Astrocyte (in vitro differentiated cells and primary cell): ENCODE measurements at regions not wholly inside any gene's neighbourhood (a gene's known extent, or its start where the extent isn't known, plus 50 kb on each side); places are given as distances from the start of the nearest gene placed in this dataset.

ENCODE experiments used
- EZH2 ChIP-seq: IDR thresholded peaks from 2 replicates; pipeline ENCODE4 v1.6.1; 2012; ENCODE audit warnings: mild to moderate bottlenecking, low read length, inconsistent platforms; ENCODE audit not compliant: insufficient read depth
- TF ChIP-seq, protein P1 (sequence below): IDR thresholded peaks from 2 replicates; pipeline ENCODE4 v1.5.1; 2011; ENCODE audit warnings: low read depth, mild to moderate bottlenecking, inconsistent platforms, low read length, moderate library complexity; ENCODE audit not compliant: insufficient read depth

DNA sequence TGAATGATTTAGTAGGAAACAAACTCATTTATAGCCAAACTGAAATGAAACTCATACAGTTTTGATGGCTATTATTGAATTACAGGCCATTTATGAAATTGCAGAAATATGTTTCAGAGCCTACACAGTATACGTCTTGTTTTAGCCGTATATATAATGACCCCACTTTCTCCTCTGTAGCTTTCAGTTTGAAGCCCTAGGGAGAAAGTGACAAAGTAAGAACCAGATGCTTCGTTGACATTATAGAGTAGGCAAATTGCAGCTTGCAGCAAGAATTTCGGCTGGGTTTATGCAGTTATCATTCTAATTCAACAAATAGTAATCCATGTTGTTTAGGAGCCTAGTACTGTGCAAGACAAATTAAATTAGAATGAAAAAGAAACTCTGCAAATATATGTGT lies 836.3 kb upstream of the ADGRL4 start:
- TF ChIP-seq, protein P1, sequence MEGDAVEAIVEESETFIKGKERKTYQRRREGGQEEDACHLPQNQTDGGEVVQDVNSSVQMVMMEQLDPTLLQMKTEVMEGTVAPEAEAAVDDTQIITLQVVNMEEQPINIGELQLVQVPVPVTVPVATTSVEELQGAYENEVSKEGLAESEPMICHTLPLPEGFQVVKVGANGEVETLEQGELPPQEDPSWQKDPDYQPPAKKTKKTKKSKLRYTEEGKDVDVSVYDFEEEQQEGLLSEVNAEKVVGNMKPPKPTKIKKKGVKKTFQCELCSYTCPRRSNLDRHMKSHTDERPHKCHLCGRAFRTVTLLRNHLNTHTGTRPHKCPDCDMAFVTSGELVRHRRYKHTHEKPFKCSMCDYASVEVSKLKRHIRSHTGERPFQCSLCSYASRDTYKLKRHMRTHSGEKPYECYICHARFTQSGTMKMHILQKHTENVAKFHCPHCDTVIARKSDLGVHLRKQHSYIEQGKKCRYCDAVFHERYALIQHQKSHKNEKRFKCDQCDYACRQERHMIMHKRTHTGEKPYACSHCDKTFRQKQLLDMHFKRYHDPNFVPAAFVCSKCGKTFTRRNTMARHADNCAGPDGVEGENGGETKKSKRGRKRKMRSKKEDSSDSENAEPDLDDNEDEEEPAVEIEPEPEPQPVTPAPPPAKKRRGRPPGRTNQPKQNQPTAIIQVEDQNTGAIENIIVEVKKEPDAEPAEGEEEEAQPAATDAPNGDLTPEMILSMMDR = no peak
- TF ChIP-seq EZH2 = no peak
